IPS-NIHi7 (cell line): ENCODE measurements at regions not wholly inside any gene's neighbourhood (a gene's known extent, or its start where the extent isn't known, plus 50 kb on each side); places are given as distances from the start of the nearest gene placed in this dataset.
A peak's percentile ranks its signal among the peaks of the same experiment; 100 is the strongest.

Experiments
- DNase-seq: peaks from one replicate; pipeline ENCODE4 v3.0.0; 2012; ENCODE audit warnings: mixed read lengths; ENCODE audit errors: extremely low spot score

- no peak for DNase-seq
Observed at GRCh38 chr19:28936001-28936400, 276.9 kb downstream of the UQCRFS1 start.

- no peak for DNase-seq
Observed at GRCh38 chr19:28934631-28935030, 278.3 kb downstream of the UQCRFS1 start.

- no peak for DNase-seq
Observed at GRCh38 chr19:28933039-28933438, 279.9 kb downstream of the UQCRFS1 start.

DNA sequence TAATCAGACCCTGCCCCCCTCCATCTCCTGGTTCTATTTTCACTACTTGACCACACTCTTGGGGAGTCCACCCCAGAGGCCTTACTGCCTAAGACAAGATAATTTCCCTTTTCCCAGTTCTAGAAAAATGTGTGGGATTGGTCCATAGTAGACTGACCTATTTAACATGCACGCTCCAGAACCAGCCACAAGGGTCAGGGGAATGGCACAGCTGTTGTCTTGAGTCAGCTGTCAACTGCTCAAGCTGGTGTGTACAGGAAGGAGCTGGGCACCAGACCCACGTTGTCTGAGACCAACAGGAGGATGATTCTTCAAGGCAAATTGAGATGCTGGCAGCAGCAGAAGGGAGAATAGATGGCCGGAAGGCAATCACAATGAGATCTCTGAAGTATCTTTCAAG is 280.5 kb downstream of the UQCRFS1 start:
- DNase-seq = no peak

GRCh38 chr19:28929006-28929405 is 283.9 kb downstream of the UQCRFS1 start:
- DNase-seq = no peak

- DNase-seq = no peak
Observed at GRCh38 chr19:28927456-28927855, 285.5 kb downstream of the UQCRFS1 start.

GRCh38 chr19:28920269-28921066 is 292.5 kb downstream of the UQCRFS1 start:
- peak; percentile 60 for DNase-seq

- no peak for DNase-seq
Observed at GRCh38 chr19:28917621-28918020, 295.3 kb downstream of the UQCRFS1 start.

DNA sequence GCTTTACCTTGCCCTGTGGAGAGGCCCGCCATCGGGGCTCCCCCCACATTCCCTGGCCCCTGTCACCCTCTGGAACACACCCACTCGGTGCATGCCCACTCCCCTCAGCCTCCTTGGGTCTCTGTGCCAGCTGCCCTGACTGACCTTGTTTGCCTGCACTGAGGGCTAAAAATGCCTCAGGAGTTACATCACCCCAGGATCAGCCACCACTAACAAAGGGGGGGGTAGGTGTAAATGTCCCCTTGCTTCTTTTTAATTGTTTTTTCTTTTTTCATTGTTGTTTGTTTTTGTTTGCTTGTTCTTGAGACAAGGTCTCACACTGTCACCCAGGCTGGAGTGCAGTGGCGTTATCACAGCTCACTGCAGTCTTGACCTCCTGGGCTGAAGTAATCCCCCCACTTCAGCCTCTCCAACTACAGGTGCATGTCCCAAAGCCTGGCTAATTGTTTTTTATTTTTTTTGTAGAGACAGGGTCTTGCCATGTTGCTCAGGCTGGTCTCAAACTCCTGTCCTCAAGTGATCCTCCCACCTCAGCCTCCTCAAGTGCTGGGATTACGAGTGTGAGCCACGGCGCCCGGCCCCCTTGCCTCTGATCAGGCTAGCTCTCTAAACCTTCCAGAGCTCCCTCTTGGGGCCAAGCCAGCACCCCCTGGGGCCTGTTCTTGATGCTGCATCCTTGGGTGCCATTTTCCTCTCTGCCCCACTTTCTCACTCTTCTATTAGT is 297.1 kb downstream of the UQCRFS1 start:
- DNase-seq = no peak

DNA sequence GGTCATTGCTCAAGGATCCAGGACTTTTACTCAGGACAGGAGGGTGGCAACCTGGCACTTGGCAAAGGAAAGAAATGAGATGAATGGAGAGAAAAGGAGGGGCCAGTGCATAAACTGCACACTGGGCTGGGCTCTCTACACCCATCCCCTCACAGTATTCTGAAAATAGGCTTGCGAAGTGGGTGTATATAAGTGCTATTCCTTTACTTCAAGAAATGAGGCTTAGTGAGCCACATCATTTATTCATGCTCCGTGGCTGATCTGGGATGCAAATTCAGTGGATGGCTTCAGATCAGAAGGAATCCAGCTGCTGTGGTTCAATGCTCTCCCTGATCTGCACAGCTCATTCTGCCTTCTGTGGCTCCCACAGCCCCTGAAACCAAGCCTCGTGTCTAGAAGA is 297.7 kb downstream of the UQCRFS1 start:
- no peak for DNase-seq

GRCh38 chr19:28914173-28914572 is 298.8 kb downstream of the UQCRFS1 start:
- DNase-seq = no peak

DNA sequence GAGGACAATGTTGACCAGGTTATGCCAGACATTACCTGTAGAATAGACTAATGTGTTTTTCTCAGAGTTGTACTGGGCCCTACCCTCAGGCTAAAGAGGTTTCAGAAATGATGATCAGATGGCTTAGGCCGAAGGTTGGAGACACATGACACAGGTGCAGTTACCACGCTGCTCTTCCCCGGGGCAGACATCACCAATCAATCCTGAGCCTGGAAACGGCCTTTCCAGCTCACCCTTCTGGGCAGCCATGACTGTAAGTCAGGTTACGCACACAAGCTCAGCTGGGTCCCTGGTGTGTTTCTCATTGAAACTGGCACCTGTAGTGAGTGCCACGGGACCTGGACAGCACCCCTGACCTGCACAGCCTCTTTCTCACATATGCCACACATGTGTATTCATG is 299.3 kb downstream of the UQCRFS1 start:
- DNase-seq = no peak

DNA sequence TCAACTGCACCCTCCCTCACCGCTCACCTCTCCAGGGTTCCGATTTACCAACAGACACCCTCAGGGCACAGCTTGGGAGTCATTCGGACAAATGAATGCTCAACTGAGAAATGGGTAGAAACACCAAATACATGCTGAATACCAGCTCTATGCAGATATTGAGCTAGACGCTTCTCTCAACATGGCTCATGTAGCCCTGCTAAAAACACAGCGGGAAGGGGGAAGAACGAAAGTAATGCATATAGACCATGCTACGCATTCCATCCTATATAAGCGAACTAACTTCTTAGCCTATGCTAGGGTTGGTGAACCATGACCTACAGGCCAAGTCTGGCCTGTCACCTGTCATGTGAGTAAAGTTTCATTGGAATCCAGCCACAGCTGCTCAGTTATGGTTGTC is 304.0 kb downstream of the UQCRFS1 start:
- DNase-seq = no peak

DNA sequence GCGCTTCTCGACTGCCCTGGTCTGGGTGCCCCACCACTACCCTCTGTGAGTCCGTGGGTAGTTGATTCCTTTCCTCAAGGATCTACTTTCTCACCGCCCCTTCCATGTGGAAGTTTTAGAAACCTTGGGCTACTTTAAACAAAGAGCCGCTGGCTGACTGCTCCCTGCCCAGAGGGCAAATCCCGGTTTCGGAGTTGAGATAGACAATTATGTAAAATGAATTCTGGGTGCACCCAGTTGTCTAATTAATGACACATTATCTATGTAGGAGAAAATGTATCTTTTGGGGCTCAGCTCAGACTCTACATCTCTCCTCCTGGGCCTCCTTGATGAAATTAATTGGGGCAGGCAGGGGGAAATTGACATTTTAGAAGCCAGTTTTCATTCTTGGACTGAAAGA is 305.4 kb downstream of the UQCRFS1 start:
- no peak for DNase-seq

- no peak for DNase-seq
Observed at GRCh38 chr19:28905996-28906395, 307.0 kb downstream of the UQCRFS1 start.

- no peak for DNase-seq
Observed at GRCh38 chr19:28899703-28900102, 313.2 kb downstream of the UQCRFS1 start.

- DNase-seq = no peak
Observed at GRCh38 chr19:28898249-28898648, 314.7 kb downstream of the UQCRFS1 start.

DNA sequence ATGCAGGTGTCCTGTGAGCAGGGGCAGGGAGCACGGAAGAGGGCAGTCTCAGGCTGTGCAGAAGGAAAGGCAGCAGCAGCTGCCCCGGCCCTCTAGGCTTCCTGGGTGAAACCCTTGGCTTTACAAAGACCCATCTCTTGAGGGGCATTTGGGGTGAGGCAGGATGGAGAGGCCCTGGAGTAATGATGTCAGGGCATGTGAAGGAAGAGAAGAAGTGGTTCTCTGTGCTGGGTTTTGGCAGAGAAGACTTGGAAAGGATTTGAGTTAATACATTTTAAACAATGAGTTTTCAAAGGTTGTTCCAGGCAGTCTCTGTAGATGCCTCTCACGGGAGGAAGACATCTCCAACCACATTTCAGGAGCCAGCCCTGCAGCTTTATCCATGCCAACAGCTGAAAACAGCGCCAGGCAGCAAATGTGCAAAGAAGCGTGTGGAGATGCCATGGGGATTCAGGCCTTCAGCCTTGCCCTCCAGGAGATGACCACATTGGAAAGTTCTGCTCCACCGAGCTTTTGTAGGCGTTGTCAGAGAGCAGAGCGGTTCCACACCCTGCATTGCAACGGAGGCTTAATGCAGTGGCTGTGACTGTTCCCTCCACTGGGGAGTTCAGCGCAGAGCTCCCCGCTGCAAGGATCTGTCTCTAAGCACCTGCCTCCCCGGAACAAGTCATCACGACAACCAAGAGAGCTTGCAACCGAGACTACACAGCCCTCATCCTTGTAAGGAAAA is 322.8 kb downstream of the UQCRFS1 start:
- DNase-seq = no peak

- DNase-seq = peak; percentile 64
Observed at GRCh38 chr19:28887920-28888618, 324.9 kb downstream of the UQCRFS1 start.

- no peak for DNase-seq
Observed at GRCh38 chr19:28886708-28887107, 326.2 kb downstream of the UQCRFS1 start.

GRCh38 chr19:28885965-28886364 is 327.0 kb downstream of the UQCRFS1 start:
- no peak for DNase-seq
